HFFc6 (cell line): ENCODE measurements at regions not wholly inside any gene's neighbourhood (a gene's known extent, or its start where the extent isn't known, plus 50 kb on each side); places are given as distances from the start of the nearest gene placed in this dataset.

Experiments
- DNase-seq: peaks from one replicate; pipeline ENCODE4 v3.0.0-alpha.2; 2018
- H3K27ac Mint-ChIP-seq: 2 replicates; pipeline ENCODE4 v1.8.0; 2020; ENCODE audit warnings: mild to moderate bottlenecking, mixed read lengths
- H3K27me3 Mint-ChIP-seq: 2 replicates; pipeline ENCODE4 v1.8.0; 2021; ENCODE audit warnings: mild to moderate bottlenecking, moderate library complexity, mixed read lengths; ENCODE audit not compliant: insufficient read depth
- H3K36me3 Mint-ChIP-seq: 2 replicates; pipeline ENCODE4 v1.8.0; 2021; ENCODE audit warnings: low read depth, mixed read lengths
- H3K4me1 Mint-ChIP-seq: 2 replicates; pipeline ENCODE4 v1.8.0; 2020; ENCODE audit warnings: low read depth, mixed read lengths
- H3K4me3 Mint-ChIP-seq: 2 replicates; pipeline ENCODE4 v1.8.0; 2020; ENCODE audit warnings: mild to moderate bottlenecking, moderate library complexity, mixed read lengths
- H3K9me3 Mint-ChIP-seq: 2 replicates; pipeline ENCODE4 v1.8.0; 2020; ENCODE audit warnings: mild to moderate bottlenecking, mixed read lengths
- CTCF ChIP-seq: fragments of 200-600 bp; sonication (generic); IDR thresholded peaks from 2 replicates; pipeline ENCODE4 v1.5.0; 2021; ENCODE audit warnings: antibody characterized with exemption, mild to moderate bottlenecking

- H3K4me1 Mint-ChIP-seq = peaks cover 14% of the 10 kb centered on the region
- H3K27me3 Mint-ChIP-seq = no peaks in the 10 kb centered on the region
- TF ChIP-seq CTCF = no peak
- H3K27ac Mint-ChIP-seq = no peak overlapping the region
- H3K36me3 Mint-ChIP-seq = no peaks in the 10 kb centered on the region
- peaks cover 6% of the 10 kb centered on the region; the same call in 1 of the 2 replicates for H3K9me3 Mint-ChIP-seq
- H3K4me3 Mint-ChIP-seq = no peak overlapping the region
- no peak for DNase-seq
These were observed 51.6 kb upstream of the TAS2R1 start for GRCh38 chr5:9681706-9682105.
